Fibroblast of lung (primary cell): ENCODE measurements at regions not wholly inside any gene's neighbourhood (a gene's known extent, or its start where the extent isn't known, plus 50 kb on each side); places are given as distances from the start of the nearest gene placed in this dataset.

Experiments used
- DNase-seq, 2 donors: peaks; one replicate each; pipeline versions ENCODE4 v3.0.0 to v3.0.0-alpha.2; 2010; ENCODE audit warnings: low read depth in 2 of 2
- H2AFZ ChIP-seq: 2 replicates; pipeline ENCODE4 v1.5.1; 2012; ENCODE audit warnings: low read length, control low read depth, inconsistent platforms
- H3K27ac ChIP-seq: 2 replicates; pipeline ENCODE4 v1.5.1; 2011; ENCODE audit warnings: low read length, control low read depth; ENCODE audit not compliant: insufficient read depth
- H3K27me3 ChIP-seq: 2 replicates; pipeline ENCODE4 v1.5.1; 2011; ENCODE audit warnings: mild to moderate bottlenecking, low read length; ENCODE audit not compliant: control insufficient read depth, insufficient read depth
- H3K36me3 ChIP-seq: 2 replicates; pipeline ENCODE4 v1.5.1; 2011; ENCODE audit warnings: low read length; ENCODE audit not compliant: control insufficient read depth, insufficient read depth
- H3K4me1 ChIP-seq: 2 replicates; pipeline ENCODE4 v1.5.1; 2011; ENCODE audit warnings: low read length; ENCODE audit not compliant: control insufficient read depth, insufficient read depth; ENCODE audit errors: extremely low read depth
- H3K4me2 ChIP-seq: 2 replicates; pipeline ENCODE4 v1.5.1; 2011; ENCODE audit warnings: low read length, control low read depth; ENCODE audit not compliant: insufficient read depth; ENCODE audit errors: extremely low read depth
- H3K4me3 ChIP-seq, 4 experiments: fragments of 200-600 bp in 1 of 4; sonication (generic) in 1 of 4; replicated peaks in 1 of 4; 2 replicates each; pipeline ENCODE4 v1.5.1; 2011 to 2016; ENCODE audit warnings: low read length in 4 of 4, low read depth in 3 of 4, mild to moderate bottlenecking in 3 of 4, control low read depth in 2 of 4, inconsistent platforms in 1 of 4, mixed read lengths in 1 of 4; ENCODE audit not compliant: insufficient read depth in 1 of 4; ENCODE audit errors: control extremely low read depth in 1 of 4
- H3K79me2 ChIP-seq: 2 replicates; pipeline ENCODE4 v1.5.1; 2012; ENCODE audit warnings: mild to moderate bottlenecking, low read length, inconsistent platforms; ENCODE audit not compliant: control insufficient read depth, insufficient read depth
- H3K9ac ChIP-seq: 2 replicates; pipeline ENCODE4 v1.5.1; 2011; ENCODE audit warnings: mild to moderate bottlenecking, low read length, control low read depth; ENCODE audit not compliant: insufficient read depth
- H3K9me3 ChIP-seq: 2 replicates; pipeline ENCODE4 v1.5.1; 2012; ENCODE audit warnings: low read depth, low read length; ENCODE audit not compliant: control insufficient read depth, insufficient read depth
- H4K20me1 ChIP-seq: 2 replicates; pipeline ENCODE4 v1.5.1; 2011; ENCODE audit warnings: low read length; ENCODE audit not compliant: control insufficient read depth, insufficient read depth; ENCODE audit errors: extremely low read depth
- EZH2 ChIP-seq: IDR thresholded peaks from 2 replicates; pipeline ENCODE4 v1.5.1; 2012; ENCODE audit warnings: low read length, control low read depth, mild to moderate bottlenecking; ENCODE audit errors: missing control alignments
- TF ChIP-seq, protein P1 (sequence below), 2 donors: IDR thresholded peaks in 1 of 2; conservative IDR thresholded peaks in 1 of 2; 1 replicate in 1 of 2; 2 replicates in 1 of 2; pipeline ENCODE4 v1.5.1; 2011 to 2012; ENCODE audit warnings: low read length in 2 of 2, control low read depth in 1 of 2, inconsistent platforms in 1 of 2, low read depth in 1 of 2, mild to moderate bottlenecking in 1 of 2

DNA sequence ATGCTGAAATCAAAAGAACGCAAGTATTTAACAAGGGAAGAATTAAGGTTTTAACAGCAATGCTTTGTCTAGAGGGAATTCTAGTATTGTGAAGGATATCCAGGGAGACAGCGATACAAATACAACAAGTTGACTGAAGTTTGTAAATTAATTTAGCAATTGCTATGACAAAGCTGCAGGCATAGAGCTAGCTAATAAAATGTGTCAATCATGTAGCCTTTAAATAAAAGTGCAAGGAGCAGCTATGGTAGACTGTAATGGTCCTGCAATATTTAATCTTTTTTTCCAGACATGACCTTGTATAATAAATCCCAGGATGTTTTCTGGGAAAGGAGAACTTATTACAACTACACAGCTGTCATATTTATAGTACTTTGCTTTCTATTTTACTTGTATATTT lies 779.3 kb downstream of the SLITRK5 start:
- no peaks in the 10 kb centered on the region for H3K27me3 ChIP-seq

DNA sequence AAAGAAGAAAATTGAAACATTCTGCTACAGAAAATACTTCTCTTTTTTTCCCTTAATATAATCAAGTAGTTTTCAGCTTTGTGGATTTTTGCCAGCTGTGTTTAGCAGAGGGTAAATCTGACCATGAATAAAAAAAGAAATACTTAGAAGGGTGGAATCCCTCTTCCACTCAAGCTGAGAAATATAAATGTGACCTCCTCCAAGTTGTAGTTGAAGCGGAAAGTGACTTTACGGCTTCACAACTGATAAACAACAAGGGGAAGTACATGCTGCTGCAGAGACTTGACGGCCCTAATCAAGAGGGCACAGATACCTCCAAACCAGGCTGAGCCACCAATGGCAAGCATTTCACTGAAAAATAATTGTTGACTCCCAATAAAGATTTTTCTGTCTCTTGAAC lies 785.0 kb downstream of the SLITRK5 start:
- Histone ChIP-seq H3K27ac (no peak overlapping the region), H3K27me3 (no peaks in the 10 kb centered on the region), H3K36me3 (no peaks in the 10 kb centered on the region), H2AFZ (no peak overlapping the region), H3K4me2 (no peak overlapping the region), H3K79me2 (no peaks in the 10 kb centered on the region), H4K20me1 (no peaks in the 10 kb centered on the region), H3K4me3 (no peak overlapping the region), H3K4me1 (no peaks in the 10 kb centered on the region), H3K9me3 (no peaks in the 10 kb centered on the region), H3K9ac (no peak overlapping the region)
- DNase-seq: peak in 1 of 2 donors; percentile 6
- no peak for TF ChIP-seq EZH2
- TF ChIP-seq, protein P1, sequence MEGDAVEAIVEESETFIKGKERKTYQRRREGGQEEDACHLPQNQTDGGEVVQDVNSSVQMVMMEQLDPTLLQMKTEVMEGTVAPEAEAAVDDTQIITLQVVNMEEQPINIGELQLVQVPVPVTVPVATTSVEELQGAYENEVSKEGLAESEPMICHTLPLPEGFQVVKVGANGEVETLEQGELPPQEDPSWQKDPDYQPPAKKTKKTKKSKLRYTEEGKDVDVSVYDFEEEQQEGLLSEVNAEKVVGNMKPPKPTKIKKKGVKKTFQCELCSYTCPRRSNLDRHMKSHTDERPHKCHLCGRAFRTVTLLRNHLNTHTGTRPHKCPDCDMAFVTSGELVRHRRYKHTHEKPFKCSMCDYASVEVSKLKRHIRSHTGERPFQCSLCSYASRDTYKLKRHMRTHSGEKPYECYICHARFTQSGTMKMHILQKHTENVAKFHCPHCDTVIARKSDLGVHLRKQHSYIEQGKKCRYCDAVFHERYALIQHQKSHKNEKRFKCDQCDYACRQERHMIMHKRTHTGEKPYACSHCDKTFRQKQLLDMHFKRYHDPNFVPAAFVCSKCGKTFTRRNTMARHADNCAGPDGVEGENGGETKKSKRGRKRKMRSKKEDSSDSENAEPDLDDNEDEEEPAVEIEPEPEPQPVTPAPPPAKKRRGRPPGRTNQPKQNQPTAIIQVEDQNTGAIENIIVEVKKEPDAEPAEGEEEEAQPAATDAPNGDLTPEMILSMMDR (conservative IDR thresholded peaks at IDR 0.05 in 1 of 2, IDR thresholded peaks at IDR 0.05 in 1 of 2; ENCODE audit: low read depth in 1 of 2, low read length in 2 of 2): no peak

More for the DNA sequence above, 779.3 kb downstream of the SLITRK5 start:
- H3K36me3 ChIP-seq: no peaks in the 10 kb centered on the region
- H3K4me2 ChIP-seq: no peak overlapping the region
- no peak overlapping the region for H3K4me3 ChIP-seq
- H4K20me1 ChIP-seq: no peaks in the 10 kb centered on the region
- H3K9me3 ChIP-seq: no peaks in the 10 kb centered on the region
- TF ChIP-seq EZH2: no peak
- TF ChIP-seq, protein P1 (conservative IDR thresholded peaks at IDR 0.05 in 1 of 2, IDR thresholded peaks at IDR 0.05 in 1 of 2; ENCODE audit: low read depth in 1 of 2, low read length in 2 of 2): no peak
- no peak for DNase-seq
- no peak overlapping the region for H3K27ac ChIP-seq
- no peaks in the 10 kb centered on the region for H3K4me1 ChIP-seq
- H3K9ac ChIP-seq: no peak overlapping the region
- H3K79me2 ChIP-seq: no peaks in the 10 kb centered on the region
- no peak overlapping the region for H2AFZ ChIP-seq

DNA sequence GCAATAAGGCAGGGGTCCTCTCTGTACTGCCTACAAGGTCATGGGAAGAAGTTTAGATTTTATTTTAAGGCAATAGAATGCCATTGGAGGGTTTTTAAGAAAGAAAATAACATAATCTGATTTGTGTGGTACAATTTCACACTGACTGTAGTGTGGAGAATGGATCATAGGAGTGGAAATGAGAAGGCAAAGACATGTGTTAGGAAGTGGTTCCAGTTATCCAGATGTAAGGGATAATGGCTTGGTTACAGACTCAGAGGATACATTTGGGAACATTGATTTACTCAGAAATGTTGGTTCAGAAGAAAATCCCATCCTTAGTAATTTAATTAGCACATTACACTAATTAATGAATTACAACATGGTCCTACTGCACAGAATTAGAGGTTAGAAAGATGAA lies 788.2 kb downstream of the SLITRK5 start:
- H2AFZ ChIP-seq: no peak overlapping the region
- no peaks in the 10 kb centered on the region for H4K20me1 ChIP-seq
- no peaks in the 10 kb centered on the region for H3K36me3 ChIP-seq
- H3K9ac ChIP-seq: no peak overlapping the region
- no peaks in the 10 kb centered on the region for H3K9me3 ChIP-seq
- H3K27me3 ChIP-seq: no peaks in the 10 kb centered on the region
- H3K4me3 ChIP-seq: no peak overlapping the region
- no peak overlapping the region for H3K27ac ChIP-seq
- TF ChIP-seq, protein P1 (conservative IDR thresholded peaks at IDR 0.05 in 1 of 2, IDR thresholded peaks at IDR 0.05 in 1 of 2; ENCODE audit: low read depth in 1 of 2, low read length in 2 of 2): no peak
- no peak for TF ChIP-seq EZH2
- H3K4me2 ChIP-seq: no peak overlapping the region
- H3K4me1 ChIP-seq: no peaks in the 10 kb centered on the region
- H3K79me2 ChIP-seq: no peaks in the 10 kb centered on the region
- no peak for DNase-seq
